ENCODE measurements at regions not wholly inside any gene's neighbourhood (a gene's known extent, or its start where the extent isn't known, plus 50 kb on each side); places are given as distances from the start of the nearest gene placed in this dataset.

DNA sequence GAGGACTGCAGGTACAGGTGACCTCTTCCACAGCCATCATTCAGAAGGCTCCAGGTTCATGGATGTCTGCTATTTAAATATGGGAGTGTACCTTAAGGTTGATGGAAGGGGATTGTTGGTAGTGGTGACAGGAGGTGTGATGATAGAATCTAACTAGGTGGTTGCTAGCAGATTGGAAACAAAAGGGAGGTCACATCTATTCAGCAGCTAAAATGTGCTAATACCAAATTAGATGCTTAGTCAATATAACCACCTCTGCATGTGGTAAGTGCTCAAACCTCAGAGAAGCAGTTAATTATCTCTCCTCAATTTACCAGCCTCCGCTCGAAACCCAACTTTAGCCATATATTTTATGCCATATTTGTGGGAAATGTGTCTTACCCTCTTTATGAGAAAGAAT lies 98.7 kb upstream of the CCSER1 start:
- TF ChIP-seq ZNF843 (tag by site-specific recombination; IDR thresholded peaks at IDR 0.05) (no peak), ZNF274 (IDR thresholded peaks at IDR 0.05; ENCODE audit: low read length) (no peak), ZNF274 (tag by site-specific recombination; IDR thresholded peaks at IDR 0.05; ENCODE audit: borderline replicate concordance) (no peak), TCF7L2 (IDR thresholded peaks at IDR 0.05; ENCODE audit: borderline replicate concordance, low read depth, low read length) (no peak), SCRT2 (tag by site-specific recombination; IDR thresholded peaks at IDR 0.05) (no peak), BCL11B (tag by site-specific recombination; IDR thresholded peaks at IDR 0.05; ENCODE audit: low read depth) (no peak), ZNF530 (tag by site-specific recombination; IDR thresholded peaks at IDR 0.05; ENCODE audit: low read depth) (no peak), ZNF157 (tag by site-specific recombination; IDR thresholded peaks at IDR 0.05) (no peak), OSR2 (tag by site-specific recombination; IDR thresholded peaks at IDR 0.05) (no peak)
- TF ChIP-seq, protein P1, sequence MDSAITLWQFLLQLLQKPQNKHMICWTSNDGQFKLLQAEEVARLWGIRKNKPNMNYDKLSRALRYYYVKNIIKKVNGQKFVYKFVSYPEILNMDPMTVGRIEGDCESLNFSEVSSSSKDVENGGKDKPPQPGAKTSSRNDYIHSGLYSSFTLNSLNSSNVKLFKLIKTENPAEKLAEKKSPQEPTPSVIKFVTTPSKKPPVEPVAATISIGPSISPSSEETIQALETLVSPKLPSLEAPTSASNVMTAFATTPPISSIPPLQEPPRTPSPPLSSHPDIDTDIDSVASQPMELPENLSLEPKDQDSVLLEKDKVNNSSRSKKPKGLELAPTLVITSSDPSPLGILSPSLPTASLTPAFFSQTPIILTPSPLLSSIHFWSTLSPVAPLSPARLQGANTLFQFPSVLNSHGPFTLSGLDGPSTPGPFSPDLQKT (IDR thresholded peaks at IDR 0.05; ENCODE audit: borderline replicate concordance, low read depth, low read length) = no peak
- TF ChIP-seq, protein P2, sequence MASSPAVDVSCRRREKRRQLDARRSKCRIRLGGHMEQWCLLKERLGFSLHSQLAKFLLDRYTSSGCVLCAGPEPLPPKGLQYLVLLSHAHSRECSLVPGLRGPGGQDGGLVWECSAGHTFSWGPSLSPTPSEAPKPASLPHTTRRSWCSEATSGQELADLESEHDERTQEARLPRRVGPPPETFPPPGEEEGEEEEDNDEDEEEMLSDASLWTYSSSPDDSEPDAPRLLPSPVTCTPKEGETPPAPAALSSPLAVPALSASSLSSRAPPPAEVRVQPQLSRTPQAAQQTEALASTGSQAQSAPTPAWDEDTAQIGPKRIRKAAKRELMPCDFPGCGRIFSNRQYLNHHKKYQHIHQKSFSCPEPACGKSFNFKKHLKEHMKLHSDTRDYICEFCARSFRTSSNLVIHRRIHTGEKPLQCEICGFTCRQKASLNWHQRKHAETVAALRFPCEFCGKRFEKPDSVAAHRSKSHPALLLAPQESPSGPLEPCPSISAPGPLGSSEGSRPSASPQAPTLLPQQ (tag by site-specific recombination; IDR thresholded peaks at IDR 0.05) = no peak
- TF ChIP-seq, protein P3, sequence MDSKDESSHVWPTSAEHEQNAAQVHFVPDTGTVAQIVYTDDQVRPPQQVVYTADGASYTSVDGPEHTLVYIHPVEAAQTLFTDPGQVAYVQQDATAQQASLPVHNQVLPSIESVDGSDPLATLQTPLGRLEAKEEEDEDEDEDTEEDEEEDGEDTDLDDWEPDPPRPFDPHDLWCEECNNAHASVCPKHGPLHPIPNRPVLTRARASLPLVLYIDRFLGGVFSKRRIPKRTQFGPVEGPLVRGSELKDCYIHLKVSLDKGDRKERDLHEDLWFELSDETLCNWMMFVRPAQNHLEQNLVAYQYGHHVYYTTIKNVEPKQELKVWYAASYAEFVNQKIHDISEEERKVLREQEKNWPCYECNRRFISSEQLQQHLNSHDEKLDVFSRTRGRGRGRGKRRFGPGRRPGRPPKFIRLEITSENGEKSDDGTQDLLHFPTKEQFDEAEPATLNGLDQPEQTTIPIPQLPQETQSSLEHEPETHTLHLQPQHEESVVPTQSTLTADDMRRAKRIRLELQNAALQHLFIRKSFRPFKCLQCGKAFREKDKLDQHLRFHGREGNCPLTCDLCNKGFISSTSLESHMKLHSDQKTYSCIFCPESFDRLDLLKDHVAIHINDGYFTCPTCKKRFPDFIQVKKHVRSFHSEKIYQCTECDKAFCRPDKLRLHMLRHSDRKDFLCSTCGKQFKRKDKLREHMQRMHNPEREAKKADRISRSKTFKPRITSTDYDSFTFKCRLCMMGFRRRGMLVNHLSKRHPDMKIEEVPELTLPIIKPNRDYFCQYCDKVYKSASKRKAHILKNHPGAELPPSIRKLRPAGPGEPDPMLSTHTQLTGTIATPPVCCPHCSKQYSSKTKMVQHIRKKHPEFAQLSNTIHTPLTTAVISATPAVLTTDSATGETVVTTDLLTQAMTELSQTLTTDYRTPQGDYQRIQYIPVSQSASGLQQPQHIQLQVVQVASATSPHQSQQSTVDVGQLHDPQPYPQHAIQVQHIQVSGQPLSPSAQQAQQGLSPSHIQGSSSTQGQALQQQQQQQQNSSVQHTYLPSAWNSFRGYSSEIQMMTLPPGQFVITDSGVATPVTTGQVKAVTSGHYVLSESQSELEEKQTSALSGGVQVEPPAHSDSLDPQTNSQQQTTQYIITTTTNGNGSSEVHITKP (tag by site-specific recombination; IDR thresholded peaks at IDR 0.05) = no peak
- Histone ChIP-seq H3K9me3 (ENCODE audit: control insufficient read depth, insufficient read depth, low read depth, low read length) (no peaks in the 10 kb centered on the region), H3K4me1 (ENCODE audit: control insufficient read depth, insufficient read depth, low read length) (no peaks in the 10 kb centered on the region), H3K27ac (ENCODE audit: extremely low read depth, low read depth, low read length) (no peak overlapping the region), H3K4me3 (ENCODE audit: low read depth, low read length) (no peak overlapping the region), H3K36me3 (ENCODE audit: control insufficient read depth in 2 of 2, insufficient read depth in 1 of 2, low read length in 2 of 2) (no peaks in the 10 kb centered on the region)
- CTCF ChIA-PET = no interaction called here
- POLR2A ChIA-PET = no interaction called here

DNA sequence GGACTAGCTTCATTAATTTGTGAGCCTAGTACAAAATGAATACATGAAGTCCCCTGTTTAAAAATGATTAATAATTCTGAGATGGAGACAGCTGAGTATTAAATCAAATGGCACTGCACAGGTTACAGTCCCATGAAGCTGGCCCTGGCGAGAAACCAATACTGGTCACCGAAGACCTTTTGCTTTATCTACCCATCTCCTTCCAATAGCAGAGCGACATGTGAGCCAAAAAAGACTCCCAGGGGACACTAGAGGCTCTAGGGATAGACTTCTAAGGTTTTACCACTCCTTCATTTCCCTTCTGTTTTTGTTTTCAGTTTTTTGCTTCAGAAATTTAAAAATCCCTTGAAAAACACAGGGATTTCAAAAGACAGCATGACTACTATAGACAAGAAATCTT lies 97.0 kb upstream of the CCSER1 start:
- Histone ChIP-seq H3K4me3 (ENCODE audit: low read depth, low read length) (no peak overlapping the region), H3K27ac (ENCODE audit: extremely low read depth, low read depth, low read length) (no peak overlapping the region), H3K36me3 (ENCODE audit: control insufficient read depth in 2 of 2, insufficient read depth in 1 of 2, low read length in 2 of 2) (no peaks in the 10 kb centered on the region), H3K4me1 (ENCODE audit: control insufficient read depth, insufficient read depth, low read length) (no peaks in the 10 kb centered on the region), H3K9me3 (ENCODE audit: control insufficient read depth, insufficient read depth, low read depth, low read length) (no peaks in the 10 kb centered on the region)
- ChIA-PET CTCF (interaction anchor here (0.9 to 1.2 kb wide), 2 partner anchors 14 to 60 kb away, joined by 3 read pairs; no protein-coding TSS in a partner anchor), POLR2A (no interaction called here)
- no peak for TF ChIP-seq SCRT1 (tag by site-specific recombination; IDR thresholded peaks at IDR 0.05; ENCODE audit: borderline replicate concordance)
- no peak for TF ChIP-seq SP7 (tag by site-specific recombination; IDR thresholded peaks at IDR 0.05)
- no peak for TF ChIP-seq REPIN1 (tag by site-specific recombination; IDR thresholded peaks at IDR 0.05; ENCODE audit: low read depth)
- TF ChIP-seq GLIS2 (tag by site-specific recombination; IDR thresholded peaks at IDR 0.05) = no peak
- no peak for TF ChIP-seq ZNF138 (tag by site-specific recombination; IDR thresholded peaks at IDR 0.05; ENCODE audit: borderline replicate concordance)
- no peak for TF ChIP-seq KLF10 (tag by site-specific recombination; IDR thresholded peaks at IDR 0.05)
- no peak for TF ChIP-seq ZNF670 (tag by site-specific recombination; IDR thresholded peaks at IDR 0.05; ENCODE audit: low read depth)
- TF ChIP-seq HOXD13 (CRISPR knock-in tag; IDR thresholded peaks at IDR 0.05; ENCODE audit: borderline replicate concordance) = no peak
- TF ChIP-seq, protein P4, sequence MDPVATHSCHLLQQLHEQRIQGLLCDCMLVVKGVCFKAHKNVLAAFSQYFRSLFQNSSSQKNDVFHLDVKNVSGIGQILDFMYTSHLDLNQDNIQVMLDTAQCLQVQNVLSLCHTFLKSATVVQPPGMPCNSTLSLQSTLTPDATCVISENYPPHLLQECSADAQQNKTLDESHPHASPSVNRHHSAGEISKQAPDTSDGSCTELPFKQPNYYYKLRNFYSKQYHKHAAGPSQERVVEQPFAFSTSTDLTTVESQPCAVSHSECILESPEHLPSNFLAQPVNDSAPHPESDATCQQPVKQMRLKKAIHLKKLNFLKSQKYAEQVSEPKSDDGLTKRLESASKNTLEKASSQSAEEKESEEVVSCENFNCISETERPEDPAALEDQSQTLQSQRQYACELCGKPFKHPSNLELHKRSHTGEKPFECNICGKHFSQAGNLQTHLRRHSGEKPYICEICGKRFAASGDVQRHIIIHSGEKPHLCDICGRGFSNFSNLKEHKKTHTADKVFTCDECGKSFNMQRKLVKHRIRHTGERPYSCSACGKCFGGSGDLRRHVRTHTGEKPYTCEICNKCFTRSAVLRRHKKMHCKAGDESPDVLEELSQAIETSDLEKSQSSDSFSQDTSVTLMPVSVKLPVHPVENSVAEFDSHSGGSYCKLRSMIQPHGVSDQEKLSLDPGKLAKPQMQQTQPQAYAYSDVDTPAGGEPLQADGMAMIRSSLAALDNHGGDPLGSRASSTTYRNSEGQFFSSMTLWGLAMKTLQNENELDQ (tag by site-specific recombination; IDR thresholded peaks at IDR 0.05; ENCODE audit: low read depth) = no peak
- no peak for TF ChIP-seq ZNF664 (tag by site-specific recombination; IDR thresholded peaks at IDR 0.05)
- TF ChIP-seq EGR2 (tag by site-specific recombination; IDR thresholded peaks at IDR 0.05; ENCODE audit: low read depth) = no peak
- TF ChIP-seq ZIC2 (tag by site-specific recombination; IDR thresholded peaks at IDR 0.05) = no peak
- no peak for TF ChIP-seq GLIS1 (tag by site-specific recombination; IDR thresholded peaks at IDR 0.05)
- no peak for TF ChIP-seq ZNF549 (tag by site-specific recombination; IDR thresholded peaks at IDR 0.05)
- TF ChIP-seq GLI4 (tag by site-specific recombination; IDR thresholded peaks at IDR 0.05) = no peak
- TF ChIP-seq, protein P5, sequence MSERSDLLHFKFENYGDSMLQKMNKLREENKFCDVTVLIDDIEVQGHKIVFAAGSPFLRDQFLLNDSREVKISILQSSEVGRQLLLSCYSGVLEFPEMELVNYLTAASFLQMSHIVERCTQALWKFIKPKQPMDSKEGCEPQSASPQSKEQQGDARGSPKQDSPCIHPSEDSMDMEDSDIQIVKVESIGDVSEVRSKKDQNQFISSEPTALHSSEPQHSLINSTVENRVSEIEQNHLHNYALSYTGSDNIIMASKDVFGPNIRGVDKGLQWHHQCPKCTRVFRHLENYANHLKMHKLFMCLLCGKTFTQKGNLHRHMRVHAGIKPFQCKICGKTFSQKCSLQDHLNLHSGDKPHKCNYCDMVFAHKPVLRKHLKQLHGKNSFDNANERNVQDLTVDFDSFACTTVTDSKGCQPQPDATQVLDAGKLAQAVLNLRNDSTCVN (tag by site-specific recombination; optimal IDR thresholded peaks at IDR 0.05) = no peak
